CD4-positive, alpha-beta T cell treated with Interleukin-15 for 4 hours (primary cell): ENCODE measurements at regions not wholly inside any gene's neighbourhood (a gene's known extent, or its start where the extent isn't known, plus 50 kb on each side); places are given as distances from the start of the nearest gene placed in this dataset.
"Not testable (repeated sequence)": the region's sequence is repeated elsewhere in the genome, so short reads cannot be mapped to it uniquely, and the experiment has no call there.

Experiments
- DNase-seq: peaks from one replicate; pipeline ENCODE4 v3.0.0-alpha.2; 2020; ENCODE audit warnings: low spot score

DNA sequence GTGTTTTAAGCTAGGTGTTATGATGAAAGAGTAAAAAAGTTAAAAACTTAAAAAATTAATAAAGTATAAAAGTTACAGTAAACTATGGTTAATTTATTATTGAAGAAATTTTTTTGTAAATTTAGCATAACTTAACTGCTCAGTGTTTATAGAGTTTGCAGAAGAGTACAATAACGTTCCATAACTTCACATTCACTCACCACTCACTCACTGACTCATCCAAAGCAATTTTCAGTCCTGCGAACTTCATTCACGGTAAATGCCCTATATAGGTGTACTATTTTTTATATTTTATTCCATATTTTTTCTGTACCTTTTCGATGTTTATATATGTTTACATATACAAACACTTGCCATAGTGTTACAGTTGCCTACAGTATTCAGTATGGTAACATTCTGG is 694.8 kb upstream of the SLC39A10 start:
- no peak for DNase-seq

DNA sequence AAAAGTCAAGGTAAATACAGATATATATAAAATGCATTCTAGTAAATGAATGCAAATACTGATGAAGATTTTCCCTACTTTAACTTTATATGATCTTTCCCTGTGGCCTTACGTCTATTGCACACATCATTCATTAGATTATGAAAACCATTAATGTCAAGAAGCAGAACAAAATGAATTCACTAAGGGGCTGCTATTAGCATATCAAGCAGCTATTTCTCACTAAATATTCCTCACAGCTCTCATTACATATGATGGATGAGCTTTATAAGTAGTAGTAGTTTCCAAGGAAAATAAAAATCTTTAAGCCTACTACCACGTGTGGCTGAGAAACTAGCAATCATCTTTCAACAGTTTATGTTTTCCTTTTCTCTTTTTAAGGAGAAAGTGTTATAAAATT is 702.8 kb upstream of the SLC39A10 start:
- no peak for DNase-seq

DNA sequence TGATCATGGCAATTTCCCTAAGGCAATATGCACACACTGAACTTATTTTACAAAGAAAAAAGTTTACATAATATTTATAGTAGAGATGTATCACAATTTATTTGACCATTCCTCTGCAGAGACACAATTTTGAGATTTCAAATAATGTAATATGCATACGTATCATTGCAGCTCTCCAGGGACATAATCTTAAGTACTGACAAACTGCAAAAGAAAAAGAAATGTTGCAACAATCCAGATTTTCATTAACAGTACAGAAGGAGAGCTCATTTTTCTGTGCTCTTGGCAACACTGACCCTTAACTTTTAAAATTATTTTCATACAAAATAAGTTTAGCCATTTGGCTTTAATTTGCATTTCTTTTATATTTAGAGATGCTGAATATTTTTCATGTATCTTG is 710.2 kb upstream of the SLC39A10 start:
- no peak for DNase-seq

DNA sequence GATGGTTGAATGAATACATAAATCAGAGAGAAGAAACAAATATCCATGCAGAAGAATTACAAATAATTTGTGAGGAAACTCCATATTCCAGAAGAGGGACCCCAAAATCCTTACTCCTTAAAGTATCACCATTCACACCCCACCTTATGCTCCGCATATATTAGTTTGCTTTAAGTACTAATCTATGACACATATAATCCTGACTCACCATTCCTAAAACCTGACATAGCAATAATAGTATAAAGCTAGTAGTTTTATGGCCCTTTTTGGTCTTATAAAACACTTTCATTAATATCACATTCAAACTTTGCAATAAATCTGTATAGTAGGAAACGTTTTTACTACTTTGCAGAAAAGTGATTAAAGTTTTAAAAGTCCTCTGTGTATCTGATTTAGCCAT is 719.0 kb upstream of the SLC39A10 start:
- DNase-seq: no peak

DNA sequence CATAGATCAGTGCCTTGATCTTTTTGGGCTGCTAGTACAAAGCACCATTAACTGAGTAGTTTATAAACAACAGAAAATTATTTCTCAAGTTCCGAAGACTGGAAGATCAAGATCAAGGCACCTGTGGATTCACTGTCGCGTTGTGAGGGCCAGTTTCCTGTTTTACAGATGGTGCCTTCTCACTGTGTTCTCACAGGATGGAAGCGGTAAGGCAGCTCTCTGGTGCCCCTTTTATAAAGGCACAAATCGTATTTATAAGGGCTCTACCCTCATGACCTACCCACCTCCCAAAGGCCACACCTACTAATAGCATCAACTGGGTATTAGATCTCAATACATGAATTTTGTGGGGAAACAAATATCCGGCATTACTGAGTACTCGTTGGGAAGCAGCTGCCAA is 729.5 kb upstream of the SLC39A10 start:
- DNase-seq: no peak

DNA sequence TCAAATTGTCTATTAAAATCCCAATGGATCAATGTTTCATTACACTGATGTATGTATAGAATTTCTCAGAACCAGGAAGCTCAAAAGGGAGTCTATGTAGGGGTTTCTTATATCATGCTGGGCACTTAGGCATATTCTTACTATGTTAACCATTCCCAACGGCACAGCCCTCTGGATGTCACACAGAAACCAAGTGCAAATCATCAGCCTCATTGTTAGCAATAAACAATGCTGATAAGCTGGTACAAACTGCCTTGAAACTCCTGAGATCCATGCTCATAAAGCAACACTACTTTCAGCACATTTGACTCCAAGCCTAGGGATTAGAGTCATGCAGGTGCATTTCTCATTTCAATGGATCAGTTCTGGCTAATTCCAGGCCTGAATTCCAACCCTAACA is 730.2 kb upstream of the SLC39A10 start:
- no peak for DNase-seq

DNA sequence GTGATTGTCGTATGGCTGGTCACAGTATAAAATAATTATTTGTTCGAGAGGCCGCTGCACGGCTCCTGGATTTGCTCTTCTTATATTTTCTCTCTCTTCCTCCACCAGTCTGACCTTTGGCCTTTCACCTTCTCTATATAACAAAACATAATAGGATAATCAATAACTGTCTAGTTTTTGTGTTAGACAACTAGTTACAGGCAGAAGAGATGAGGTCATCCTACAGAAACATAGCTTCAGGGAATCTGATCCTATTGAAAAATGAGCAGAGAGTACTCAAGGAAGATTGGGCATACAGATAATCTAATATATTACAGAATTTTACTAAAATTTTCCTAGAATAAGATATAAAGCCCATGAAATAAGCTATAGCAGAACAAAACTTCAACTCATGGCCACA is 731.3 kb upstream of the SLC39A10 start:
- DNase-seq: no peak

DNA sequence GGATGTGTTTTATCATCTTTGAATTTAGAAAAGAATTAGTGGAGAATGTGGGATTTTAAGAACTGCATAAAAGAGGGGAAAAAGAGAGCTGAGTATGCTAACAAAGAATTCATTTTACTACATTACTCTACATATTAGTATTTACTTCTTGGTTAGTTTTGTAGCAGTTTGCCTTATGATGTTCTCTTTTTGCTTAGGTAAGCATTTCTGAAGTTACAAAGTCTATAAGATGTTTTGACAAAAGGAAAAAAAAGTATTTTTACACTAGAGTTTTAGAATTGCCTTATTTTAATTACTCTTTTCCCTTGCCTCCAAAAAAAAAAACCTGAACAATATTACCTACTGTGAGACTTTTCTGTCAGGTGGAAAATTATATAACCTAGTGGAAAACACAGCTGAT is 739.5 kb upstream of the SLC39A10 start:
- no peak for DNase-seq

DNA sequence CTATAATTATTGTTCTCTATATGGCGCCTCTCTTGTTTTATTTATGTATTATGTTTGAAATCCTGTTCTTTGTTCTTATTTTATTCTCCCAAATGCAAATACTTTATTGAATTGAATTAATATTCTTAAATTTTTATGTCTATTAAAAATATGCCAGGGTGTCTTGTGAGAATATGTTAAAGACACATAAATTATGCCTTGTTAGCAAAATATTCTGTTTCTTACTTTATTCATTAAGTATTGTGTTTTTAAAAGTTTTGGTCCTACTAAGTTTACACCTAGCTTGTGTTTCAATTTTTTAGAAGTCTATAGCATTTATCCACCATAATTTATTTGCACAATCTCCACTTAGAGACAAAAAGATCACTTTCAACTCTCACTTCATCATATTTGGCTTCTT is 741.5 kb upstream of the SLC39A10 start:
- DNase-seq: no peak

DNA sequence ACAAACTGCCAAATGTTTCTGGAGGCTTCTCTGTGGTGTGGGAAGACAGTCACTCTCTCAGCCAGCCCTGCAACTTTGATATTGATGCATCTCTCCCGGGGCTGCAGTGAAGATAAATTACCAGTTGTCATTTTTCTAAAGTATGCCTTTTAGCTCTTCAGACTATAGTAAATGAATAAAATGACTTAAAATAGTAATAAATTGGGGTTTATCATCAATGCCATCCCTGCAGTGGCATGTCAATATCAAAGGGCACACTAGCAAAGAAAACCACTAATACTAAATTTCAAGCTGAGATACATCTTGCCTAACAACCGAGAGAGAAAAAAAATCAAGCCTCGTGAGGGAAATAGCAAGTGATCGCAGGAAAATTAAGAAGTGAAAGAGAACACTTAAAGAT is 749.5 kb upstream of the SLC39A10 start:
- DNase-seq: no peak

DNA sequence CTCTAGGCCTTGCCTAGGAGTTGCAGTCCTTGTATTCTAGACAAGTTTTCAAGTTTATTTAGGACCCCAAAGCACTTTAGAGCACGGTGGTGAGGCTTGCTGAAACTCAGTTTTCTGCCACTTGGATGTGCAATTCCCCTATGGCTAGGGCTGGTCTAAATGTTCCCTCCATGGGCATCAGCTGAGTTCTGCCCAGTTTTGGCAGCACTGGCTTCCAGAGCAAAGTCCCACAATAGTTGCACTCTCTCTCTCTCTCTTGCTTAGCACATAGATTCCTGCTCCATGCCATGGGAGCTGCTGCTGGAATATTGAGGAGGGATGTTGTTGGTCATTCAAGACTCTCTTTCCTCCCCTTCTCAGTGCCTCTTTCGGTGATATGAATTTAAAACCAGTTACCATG is 760.2 kb upstream of the SLC39A10 start:
- DNase-seq: no peak

DNA sequence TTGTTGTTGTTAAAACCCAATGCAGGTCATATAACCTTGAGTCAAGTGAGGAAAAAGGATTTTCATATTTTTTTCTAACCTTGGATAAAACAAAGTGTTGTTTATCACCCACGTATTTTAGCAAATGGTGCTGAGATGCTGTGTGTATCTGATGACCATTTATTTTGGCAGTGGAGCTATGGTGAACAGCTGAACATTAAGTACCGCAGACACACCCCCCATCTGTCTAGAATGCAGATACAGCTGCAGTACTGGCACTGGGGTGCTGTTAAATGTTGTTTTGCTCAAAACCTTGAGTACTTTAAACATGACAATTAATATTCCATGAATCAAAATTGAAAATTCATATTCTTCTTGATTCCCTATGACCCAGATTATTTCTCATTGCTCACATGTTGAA is 773.3 kb upstream of the SLC39A10 start:
- no peak for DNase-seq

DNA sequence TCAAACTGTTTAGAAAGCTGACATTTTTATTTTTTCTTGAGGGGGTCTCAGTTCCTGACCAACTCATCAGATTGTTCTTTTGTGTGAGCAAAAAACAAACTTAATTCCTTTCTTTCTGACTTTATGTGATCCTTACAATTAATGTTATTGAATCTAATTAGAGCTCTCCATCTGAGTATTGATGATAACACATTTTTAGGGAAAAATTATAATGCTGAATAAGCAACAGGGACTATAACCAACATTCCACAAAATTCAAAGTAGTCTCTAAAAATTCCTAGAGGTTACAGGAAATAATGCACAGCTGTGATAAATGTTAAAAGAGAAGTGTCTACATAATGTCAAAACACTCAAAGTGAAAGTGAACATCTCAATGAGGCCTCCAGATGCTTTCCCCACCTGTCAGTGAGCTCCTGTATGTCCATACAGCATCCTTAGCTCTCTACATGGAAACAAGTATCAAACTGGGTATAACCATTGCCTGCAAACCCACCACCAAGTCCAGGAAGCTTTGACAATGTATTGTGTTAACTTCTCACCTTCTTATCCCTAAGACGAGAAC is 786.0 kb upstream of the SLC39A10 start:
- no peak for DNase-seq

DNA sequence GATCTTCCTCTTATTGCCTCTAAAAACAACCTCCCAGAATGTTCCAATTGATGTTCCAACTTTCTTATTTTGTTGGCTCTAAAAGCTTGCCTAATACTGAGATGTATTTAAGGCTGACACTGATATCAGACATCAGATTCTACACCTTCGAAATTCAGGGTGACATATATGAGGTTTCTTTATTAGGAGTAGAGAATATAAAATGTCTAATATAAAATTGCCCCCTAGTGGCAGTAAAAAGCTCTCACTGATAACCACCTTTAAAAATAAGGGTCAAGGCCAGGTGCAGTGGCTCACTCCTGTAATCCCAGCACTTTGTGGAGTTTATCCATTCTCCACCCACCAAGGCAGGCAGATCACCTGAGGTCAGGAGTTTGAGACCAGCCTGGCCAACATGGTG is 789.7 kb upstream of the SLC39A10 start:
- no peak for DNase-seq

DNA sequence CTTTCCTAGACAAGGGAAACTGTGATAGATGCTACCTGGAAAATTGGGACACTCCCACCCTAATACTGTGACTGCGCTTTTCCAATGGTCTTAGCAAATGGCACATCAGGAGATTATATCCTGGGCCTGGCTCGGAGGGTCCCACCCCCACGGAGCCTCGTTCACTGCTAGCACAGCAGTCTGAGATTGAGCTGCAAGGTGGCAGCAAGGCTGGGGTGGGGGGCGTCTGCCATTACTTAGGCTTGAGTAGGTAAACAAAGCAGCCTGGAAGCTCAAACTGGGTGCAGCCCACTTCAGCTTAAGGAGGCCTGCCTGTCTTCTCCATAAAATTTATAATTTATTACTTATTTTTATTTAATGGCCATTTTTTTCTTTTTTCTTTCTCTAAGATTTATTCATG is 802.1 kb upstream of the SLC39A10 start:
- DNase-seq: no peak

DNA sequence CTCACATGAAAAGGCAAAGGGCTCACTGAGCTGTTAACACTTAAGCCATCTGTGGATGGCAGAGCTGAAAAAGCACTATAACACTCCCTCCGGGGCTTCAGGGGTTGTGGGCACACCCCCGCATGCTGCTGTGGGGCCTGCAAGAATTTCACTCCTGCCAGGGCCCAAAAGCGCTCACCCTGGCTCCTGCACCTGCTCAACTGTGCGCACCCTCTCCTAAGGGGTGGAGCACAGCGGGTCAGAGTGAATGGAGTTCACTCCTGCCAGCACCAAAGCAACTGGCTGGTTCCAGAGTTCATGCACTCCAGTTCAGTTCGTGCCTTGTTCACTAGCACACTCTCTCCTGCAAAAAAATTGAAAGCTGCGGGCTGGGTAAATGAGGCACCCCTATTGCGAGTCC is 814.2 kb upstream of the SLC39A10 start:
- no peak for DNase-seq

DNA sequence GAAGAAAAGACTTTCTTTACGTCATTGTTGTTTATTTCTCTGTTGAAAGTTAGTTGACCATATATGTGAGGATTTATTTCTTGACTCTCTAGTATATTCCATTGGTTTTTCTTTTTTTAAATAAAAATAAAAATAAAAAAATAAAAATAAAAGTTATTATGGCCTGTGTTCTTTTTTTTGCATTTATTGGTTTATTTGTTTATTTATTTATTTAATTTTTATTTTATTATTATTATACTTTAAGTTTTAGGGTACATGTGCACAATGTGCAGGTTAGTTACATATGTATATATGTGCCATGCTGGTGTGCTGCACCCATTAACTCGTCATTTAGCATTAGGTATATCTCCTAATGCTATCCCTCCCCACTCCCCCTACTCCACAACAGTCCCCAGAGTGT is 822.7 kb upstream of the SLC39A10 start:
- not testable (repeated sequence) for DNase-seq

DNA sequence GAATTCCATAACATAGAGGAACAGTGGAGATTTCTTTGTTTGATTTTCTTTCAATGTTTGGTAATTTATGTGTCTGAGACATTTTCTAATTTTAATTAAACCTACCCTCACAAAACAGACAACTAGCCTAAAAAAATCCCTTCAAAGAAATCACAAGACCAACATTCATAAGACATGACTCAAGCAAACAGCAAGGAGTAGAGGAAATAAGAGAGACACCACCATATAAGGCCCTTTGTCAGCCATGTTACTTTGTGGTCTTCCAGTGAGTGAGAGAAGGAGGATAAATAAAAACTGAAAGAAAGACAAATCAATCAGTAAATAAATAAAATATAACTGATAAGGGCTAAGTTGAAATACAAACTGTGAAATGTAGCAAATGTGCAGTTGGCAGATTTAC is 830.8 kb upstream of the SLC39A10 start:
- no peak for DNase-seq

DNA sequence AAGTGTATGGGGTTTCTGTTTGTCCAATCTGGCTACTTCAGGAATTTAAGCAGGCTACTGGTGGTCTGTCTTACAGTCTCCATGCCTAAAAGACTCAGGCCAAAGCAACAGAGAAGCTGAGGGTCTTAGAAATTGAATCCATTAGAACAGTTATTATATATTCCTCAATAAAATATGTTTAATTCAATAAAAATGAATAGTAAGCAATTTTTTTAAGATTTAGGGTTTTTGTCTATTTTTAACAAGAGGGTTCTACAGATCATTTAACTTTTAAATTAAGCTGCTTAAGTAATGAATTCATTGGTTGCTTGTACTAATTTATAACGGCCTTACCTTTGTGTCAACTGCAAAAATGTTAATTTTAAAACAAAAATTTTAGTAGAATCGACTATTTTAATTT is 832.6 kb upstream of the SLC39A10 start:
- DNase-seq: no peak

DNA sequence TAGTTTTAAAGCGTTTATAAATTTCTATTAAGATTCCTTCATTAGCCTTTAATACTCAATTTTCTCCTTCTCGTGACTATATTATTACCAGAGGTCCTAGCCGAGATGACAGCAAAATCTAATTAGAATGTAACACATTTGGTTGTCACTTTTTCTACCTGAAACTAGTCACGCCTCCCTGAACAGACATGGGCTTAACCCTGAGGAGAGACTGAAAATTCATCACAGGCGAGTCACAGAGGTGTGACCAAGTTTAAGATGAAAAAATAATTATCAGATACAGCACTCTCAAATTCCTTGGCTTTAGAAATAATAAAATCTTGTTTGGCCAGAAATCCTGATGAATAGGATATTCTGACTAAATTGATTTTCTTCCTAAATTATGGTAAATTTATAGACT is 834.4 kb upstream of the SLC39A10 start:
- DNase-seq: no peak

DNA sequence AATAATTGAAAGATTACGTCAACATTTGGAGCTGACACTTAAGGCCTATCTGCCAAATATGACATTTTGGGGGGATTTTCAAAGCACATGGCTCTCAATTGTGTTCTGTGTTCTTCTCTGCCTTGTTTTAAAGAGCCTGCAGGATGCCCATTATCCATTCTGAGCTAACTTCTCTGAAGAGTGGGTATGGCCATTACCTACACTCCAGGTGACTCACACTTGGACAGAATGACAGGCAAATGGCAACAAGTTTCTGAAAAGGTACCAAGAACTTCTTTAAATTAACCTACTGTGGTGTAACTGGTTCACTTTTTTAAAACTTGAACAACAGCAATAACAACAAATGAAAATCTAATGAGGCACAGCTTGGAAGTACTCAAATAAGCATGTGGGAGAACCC is 834.9 kb upstream of the SLC39A10 start:
- no peak for DNase-seq

DNA sequence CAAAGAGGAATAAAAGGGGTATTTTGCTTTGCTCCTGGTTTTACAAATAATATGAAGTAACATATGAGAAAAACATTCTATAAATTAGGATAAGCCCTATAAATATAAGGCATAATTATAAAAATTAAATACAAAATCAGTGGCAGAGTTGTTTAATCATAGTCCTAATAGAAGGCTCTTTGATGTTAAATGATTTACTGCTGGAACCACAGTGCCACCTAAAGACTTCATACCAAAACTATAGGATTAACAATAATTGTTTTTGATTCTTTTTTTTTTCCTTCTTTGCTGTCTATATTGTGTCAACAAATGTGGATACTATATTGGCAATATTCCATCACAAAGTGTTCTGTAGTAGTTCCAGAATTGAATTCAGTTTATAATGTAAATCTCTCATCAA is 837.7 kb upstream of the SLC39A10 start:
- DNase-seq: no peak

DNA sequence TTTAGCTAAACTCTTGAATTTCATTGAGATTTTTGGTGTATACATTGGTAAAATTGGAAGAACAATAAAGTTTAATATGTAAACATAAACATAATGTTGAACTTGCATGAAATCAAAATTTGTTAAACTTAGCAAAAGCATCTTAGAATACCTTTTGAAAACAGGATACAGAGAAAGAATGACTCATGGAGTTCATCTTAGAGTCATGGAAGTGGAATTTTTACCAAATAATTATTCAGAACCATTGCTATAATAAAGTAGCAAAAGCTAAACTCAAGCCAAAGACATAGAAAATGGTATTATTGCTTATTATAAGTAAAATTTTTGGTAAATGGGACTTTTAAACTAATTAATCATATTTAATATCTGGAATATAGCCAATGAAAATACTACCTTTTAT is 841.6 kb upstream of the SLC39A10 start:
- no peak for DNase-seq

DNA sequence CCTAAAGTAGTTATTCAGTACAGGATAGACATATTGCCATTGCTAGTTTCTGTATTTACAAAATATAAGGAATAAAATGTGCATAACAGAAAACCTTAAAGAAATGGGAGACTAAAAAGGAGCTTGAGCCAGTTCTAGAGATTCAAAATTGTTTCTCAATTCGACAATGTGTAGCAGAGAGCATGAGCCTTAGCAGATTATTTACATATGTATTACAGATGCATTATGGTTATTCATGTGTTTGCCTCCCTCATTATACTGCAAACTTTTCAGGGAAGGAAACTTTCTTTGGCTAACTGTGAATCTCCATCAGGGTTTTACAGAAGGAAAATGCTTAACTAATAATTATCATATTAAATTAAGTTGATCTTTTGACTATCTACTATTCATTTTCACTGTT is 854.4 kb upstream of the SLC39A10 start:
- DNase-seq: no peak

DNA sequence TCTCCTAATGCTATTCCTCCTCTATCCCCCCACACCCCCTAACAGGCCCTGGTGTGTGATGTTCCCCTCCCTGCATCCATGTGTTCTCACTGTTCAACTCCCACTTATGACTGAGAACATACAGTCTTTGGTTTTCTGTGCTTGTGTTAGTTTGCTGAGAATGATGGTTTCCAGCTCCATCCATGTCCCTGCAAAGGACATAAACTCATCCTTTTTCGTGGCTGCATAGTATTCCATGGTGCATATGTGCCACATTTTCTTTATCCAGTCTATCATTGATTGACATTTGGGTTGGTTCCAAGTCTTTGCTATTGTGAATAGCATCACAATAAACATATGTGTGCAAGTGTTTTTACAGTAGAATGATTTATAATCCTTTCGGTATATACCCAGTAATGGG is 870.0 kb upstream of the SLC39A10 start:
- DNase-seq: not testable (repeated sequence)
